ENCODE measurements at regions not wholly inside any gene's neighbourhood (a gene's known extent, or its start where the extent isn't known, plus 50 kb on each side); places are given as distances from the start of the nearest gene placed in this dataset.

DNA sequence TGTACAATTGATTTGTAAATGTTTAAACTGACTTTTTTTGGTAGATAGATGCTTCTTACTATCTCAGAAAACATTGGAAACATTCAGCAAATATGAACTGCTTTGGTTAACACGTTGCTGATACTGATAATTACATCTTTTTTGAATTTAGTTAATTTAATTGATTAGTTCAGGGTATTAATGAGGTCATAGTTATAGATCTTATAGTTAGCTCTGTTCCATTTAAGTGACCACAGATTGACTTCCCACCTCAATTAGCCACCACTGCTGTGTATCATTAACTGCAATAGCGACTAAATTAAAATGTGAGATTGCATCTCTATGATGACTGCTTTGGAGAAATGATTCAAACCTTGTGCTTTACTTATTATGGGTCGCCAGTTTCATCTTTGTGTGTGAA, 407.1 kb upstream of the EDIL3 start:
- TF ChIP-seq SIN3A (IDR thresholded peaks at IDR 0.05; ENCODE audit: borderline replicate concordance, low read depth, low read length) (no peak), RFX5 (IDR thresholded peaks at IDR 0.05; ENCODE audit: low read depth, low read length) (no peak), ZNF883 (CRISPR knock-in tag; IDR thresholded peaks at IDR 0.05; ENCODE audit: not compliant biosample characterization) (no peak), ZNF572 (CRISPR knock-in tag; IDR thresholded peaks at IDR 0.05) (no peak), SP1 (IDR thresholded peaks at IDR 0.05) (no peak), SP1 (CRISPR knock-in tag; IDR thresholded peaks at IDR 0.05) (no peak)
- TF ChIP-seq, protein P1, sequence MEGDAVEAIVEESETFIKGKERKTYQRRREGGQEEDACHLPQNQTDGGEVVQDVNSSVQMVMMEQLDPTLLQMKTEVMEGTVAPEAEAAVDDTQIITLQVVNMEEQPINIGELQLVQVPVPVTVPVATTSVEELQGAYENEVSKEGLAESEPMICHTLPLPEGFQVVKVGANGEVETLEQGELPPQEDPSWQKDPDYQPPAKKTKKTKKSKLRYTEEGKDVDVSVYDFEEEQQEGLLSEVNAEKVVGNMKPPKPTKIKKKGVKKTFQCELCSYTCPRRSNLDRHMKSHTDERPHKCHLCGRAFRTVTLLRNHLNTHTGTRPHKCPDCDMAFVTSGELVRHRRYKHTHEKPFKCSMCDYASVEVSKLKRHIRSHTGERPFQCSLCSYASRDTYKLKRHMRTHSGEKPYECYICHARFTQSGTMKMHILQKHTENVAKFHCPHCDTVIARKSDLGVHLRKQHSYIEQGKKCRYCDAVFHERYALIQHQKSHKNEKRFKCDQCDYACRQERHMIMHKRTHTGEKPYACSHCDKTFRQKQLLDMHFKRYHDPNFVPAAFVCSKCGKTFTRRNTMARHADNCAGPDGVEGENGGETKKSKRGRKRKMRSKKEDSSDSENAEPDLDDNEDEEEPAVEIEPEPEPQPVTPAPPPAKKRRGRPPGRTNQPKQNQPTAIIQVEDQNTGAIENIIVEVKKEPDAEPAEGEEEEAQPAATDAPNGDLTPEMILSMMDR (CRISPR knock-in tag; IDR thresholded peaks at IDR 0.05), result no peak
- TF ChIP-seq, protein P2, sequence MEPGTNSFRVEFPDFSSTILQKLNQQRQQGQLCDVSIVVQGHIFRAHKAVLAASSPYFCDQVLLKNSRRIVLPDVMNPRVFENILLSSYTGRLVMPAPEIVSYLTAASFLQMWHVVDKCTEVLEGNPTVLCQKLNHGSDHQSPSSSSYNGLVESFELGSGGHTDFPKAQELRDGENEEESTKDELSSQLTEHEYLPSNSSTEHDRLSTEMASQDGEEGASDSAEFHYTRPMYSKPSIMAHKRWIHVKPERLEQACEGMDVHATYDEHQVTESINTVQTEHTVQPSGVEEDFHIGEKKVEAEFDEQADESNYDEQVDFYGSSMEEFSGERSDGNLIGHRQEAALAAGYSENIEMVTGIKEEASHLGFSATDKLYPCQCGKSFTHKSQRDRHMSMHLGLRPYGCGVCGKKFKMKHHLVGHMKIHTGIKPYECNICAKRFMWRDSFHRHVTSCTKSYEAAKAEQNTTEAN (CRISPR knock-in tag; conservative IDR thresholded peaks at IDR 0.05), result no peak
- TF ChIP-seq, protein P3, sequence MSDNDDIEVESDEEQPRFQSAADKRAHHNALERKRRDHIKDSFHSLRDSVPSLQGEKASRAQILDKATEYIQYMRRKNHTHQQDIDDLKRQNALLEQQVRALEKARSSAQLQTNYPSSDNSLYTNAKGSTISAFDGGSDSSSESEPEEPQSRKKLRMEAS (IDR thresholded peaks at IDR 0.05), result no peak
- TF ChIP-seq, protein P4, sequence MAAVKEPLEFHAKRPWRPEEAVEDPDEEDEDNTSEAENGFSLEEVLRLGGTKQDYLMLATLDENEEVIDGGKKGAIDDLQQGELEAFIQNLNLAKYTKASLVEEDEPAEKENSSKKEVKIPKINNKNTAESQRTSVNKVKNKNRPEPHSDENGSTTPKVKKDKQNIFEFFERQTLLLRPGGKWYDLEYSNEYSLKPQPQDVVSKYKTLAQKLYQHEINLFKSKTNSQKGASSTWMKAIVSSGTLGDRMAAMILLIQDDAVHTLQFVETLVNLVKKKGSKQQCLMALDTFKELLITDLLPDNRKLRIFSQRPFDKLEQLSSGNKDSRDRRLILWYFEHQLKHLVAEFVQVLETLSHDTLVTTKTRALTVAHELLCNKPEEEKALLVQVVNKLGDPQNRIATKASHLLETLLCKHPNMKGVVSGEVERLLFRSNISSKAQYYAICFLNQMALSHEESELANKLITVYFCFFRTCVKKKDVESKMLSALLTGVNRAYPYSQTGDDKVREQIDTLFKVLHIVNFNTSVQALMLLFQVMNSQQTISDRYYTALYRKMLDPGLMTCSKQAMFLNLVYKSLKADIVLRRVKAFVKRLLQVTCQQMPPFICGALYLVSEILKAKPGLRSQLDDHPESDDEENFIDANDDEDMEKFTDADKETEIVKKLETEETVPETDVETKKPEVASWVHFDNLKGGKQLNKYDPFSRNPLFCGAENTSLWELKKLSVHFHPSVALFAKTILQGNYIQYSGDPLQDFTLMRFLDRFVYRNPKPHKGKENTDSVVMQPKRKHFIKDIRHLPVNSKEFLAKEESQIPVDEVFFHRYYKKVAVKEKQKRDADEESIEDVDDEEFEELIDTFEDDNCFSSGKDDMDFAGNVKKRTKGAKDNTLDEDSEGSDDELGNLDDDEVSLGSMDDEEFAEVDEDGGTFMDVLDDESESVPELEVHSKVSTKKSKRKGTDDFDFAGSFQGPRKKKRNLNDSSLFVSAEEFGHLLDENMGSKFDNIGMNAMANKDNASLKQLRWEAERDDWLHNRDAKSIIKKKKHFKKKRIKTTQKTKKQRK (IDR thresholded peaks at IDR 0.05; ENCODE audit: low read length), result no peak

All from HepG2 (cell line).